Keratinocyte (primary cell): ENCODE measurements at regions not wholly inside any gene's neighbourhood (a gene's known extent, or its start where the extent isn't known, plus 50 kb on each side); places are given as distances from the start of the nearest gene placed in this dataset.

ENCODE experiments used
- DNase-seq: peaks from one replicate; pipeline ENCODE4 v3.0.0-alpha.2; 2011; ENCODE audit warnings: low read depth, missing footprints, low spot score
- FAIRE-seq: peaks from 2 replicates; lab custom pipeline; 2011; peaks lifted over from hg19 to GRCh38; lab: Jason Lieb, UNC
- H2AFZ ChIP-seq: 2 replicates; pipeline ENCODE4 v1.6.0; 2012; ENCODE audit warnings: low read length, control low read depth, inconsistent platforms; ENCODE audit not compliant: control insufficient read depth
- H3K27ac ChIP-seq: 2 replicates; pipeline ENCODE4 v1.5.1; 2011; ENCODE audit warnings: low read length; ENCODE audit not compliant: control insufficient read depth, insufficient read depth
- H3K27me3 ChIP-seq: 3 replicates; pipeline ENCODE4 v1.6.0; 2011; ENCODE audit warnings: low read length; ENCODE audit not compliant: control insufficient read depth, insufficient read depth; ENCODE audit errors: extremely low read depth
- H3K36me3 ChIP-seq, 2 experiments: 2 replicates in 1 of 2; 3 replicates in 1 of 2; pipeline ENCODE4 v1.5.1; 2011; ENCODE audit warnings: low read length in 2 of 2, mild to moderate bottlenecking in 1 of 2; ENCODE audit not compliant: control insufficient read depth in 2 of 2, insufficient read depth in 2 of 2; ENCODE audit errors: extremely low read depth in 1 of 2
- H3K4me1 ChIP-seq: 3 replicates; pipeline ENCODE4 v1.5.1; 2011; ENCODE audit warnings: low read length; ENCODE audit not compliant: control insufficient read depth, insufficient read depth; ENCODE audit errors: extremely low read depth
- H3K4me2 ChIP-seq: 3 replicates; pipeline ENCODE4 v1.6.0; 2011; ENCODE audit warnings: low read depth, low read length; ENCODE audit not compliant: control insufficient read depth, insufficient read depth; ENCODE audit errors: extremely low read depth
- H3K4me3 ChIP-seq, 3 experiments: fragments of 200-600 bp in 1 of 3; sonication (generic) in 1 of 3; 2 replicates in 2 of 3; 3 replicates in 1 of 3; pipeline ENCODE4 v1.5.1; 2011 to 2016; ENCODE audit warnings: low read length in 3 of 3, mild to moderate bottlenecking in 3 of 3, control low read depth in 2 of 3, inconsistent platforms in 1 of 3, low read depth in 1 of 3, mixed read lengths in 1 of 3, mixed run types in 1 of 3, moderate library complexity in 1 of 3; ENCODE audit not compliant: control insufficient read depth in 2 of 3, insufficient read depth in 2 of 3; ENCODE audit errors: extremely low read depth in 1 of 3
- H3K79me2 ChIP-seq: 2 replicates; pipeline ENCODE4 v1.6.0; 2012; ENCODE audit warnings: low read length; ENCODE audit not compliant: control insufficient read depth, insufficient read depth
- H3K9ac ChIP-seq: 3 replicates; pipeline ENCODE4 v1.6.0; 2011; ENCODE audit warnings: low read length; ENCODE audit not compliant: control insufficient read depth, insufficient read depth; ENCODE audit errors: extremely low read depth
- H3K9me1 ChIP-seq: 3 replicates; pipeline ENCODE4 v1.6.0; 2011; ENCODE audit warnings: low read length; ENCODE audit not compliant: control insufficient read depth, insufficient read depth; ENCODE audit errors: extremely low read depth
- H3K9me3 ChIP-seq: 2 replicates; pipeline ENCODE4 v1.5.1; 2012; ENCODE audit warnings: low read depth, low read length; ENCODE audit not compliant: control insufficient read depth
- H4K20me1 ChIP-seq: 3 replicates; pipeline ENCODE4 v1.6.0; 2011; ENCODE audit warnings: low read length; ENCODE audit not compliant: control insufficient read depth, insufficient read depth; ENCODE audit errors: extremely low read depth
- CTCF ChIP-seq, 3 experiments: IDR thresholded peaks in 1 of 3; conservative IDR thresholded peaks in 1 of 3; optimal IDR thresholded peaks in 1 of 3; 2 replicates in 2 of 3; 3 replicates in 1 of 3; pipeline versions ENCODE3 to v1.5.1; 2011; ENCODE audit warnings: low read length in 3 of 3, mild to moderate bottlenecking in 3 of 3, moderate library complexity in 2 of 3, control low read depth in 1 of 3, inconsistent platforms in 1 of 3; ENCODE audit not compliant: insufficient read depth in 2 of 3; ENCODE audit errors: extremely low read depth in 1 of 3
- EZH2 ChIP-seq: IDR thresholded peaks from one replicate; pipeline ENCODE4 v1.6.1; 2012; ENCODE audit warnings: inconsistent platforms, mild to moderate bottlenecking, low read length, moderate library complexity
- dilution Hi-C: fragments of 300-500 bp; cut with MboI; formaldehyde crosslinking; loops from one replicate; pipeline ENCODE4 v1.7.0; 2020; ENCODE audit warnings: low sequenced_read_pairs; ENCODE audit not compliant: extremely low pct_ligation_motif_present

GRCh38 chr5:60206234-60206633 is 312.7 kb upstream of the PDE4D start:
- Histone ChIP-seq H3K4me2 (no peak overlapping the region), H3K27me3 (peaks cover 18% of the 10 kb centered on the region), H3K9me1 (no peaks in the 10 kb centered on the region), H3K27ac (no peak overlapping the region), H4K20me1 (no peaks in the 10 kb centered on the region), H3K4me3 (no peak overlapping the region), H3K9ac (no peak overlapping the region), H3K4me1 (no peaks in the 10 kb centered on the region), H3K36me3 (no peaks in the 10 kb centered on the region), H3K79me2 (no peaks in the 10 kb centered on the region), H3K9me3 (no peaks in the 10 kb centered on the region), H2AFZ (no peak overlapping the region)
- TF ChIP-seq CTCF (optimal IDR thresholded peaks at IDR 0.05 in 1 of 3, IDR thresholded peaks at IDR 0.05 in 1 of 3, conservative IDR thresholded peaks at IDR 0.05 in 1 of 3; ENCODE audit: extremely low read depth in 1 of 3, insufficient read depth in 2 of 3, low read length in 3 of 3) (no peak), EZH2 (no peak)
- FAIRE-seq (no peak), DNase-seq (no peak)
- dilution Hi-C loops = no loop called here

GRCh38 chr5:60205071-60205470 is 311.5 kb upstream of the PDE4D start:
- no peak overlapping the region for H3K4me3 ChIP-seq
- H2AFZ ChIP-seq = no peak overlapping the region
- H3K27me3 ChIP-seq = peaks cover 16% of the 10 kb centered on the region
- no peaks in the 10 kb centered on the region for H3K9me1 ChIP-seq
- TF ChIP-seq CTCF (optimal IDR thresholded peaks at IDR 0.05 in 1 of 3, IDR thresholded peaks at IDR 0.05 in 1 of 3, conservative IDR thresholded peaks at IDR 0.05 in 1 of 3; ENCODE audit: extremely low read depth in 1 of 3, insufficient read depth in 2 of 3, low read length in 3 of 3) (no peak), EZH2 (no peak)
- no peaks in the 10 kb centered on the region for H3K36me3 ChIP-seq
- no peak for FAIRE-seq
- H3K9me3 ChIP-seq = no peaks in the 10 kb centered on the region
- DNase-seq = no peak
- H3K27ac ChIP-seq = no peak overlapping the region
- H3K9ac ChIP-seq = no peak overlapping the region
- no peaks in the 10 kb centered on the region for H3K79me2 ChIP-seq
- no peak overlapping the region for H3K4me2 ChIP-seq
- H3K4me1 ChIP-seq = no peaks in the 10 kb centered on the region
- H4K20me1 ChIP-seq = no peaks in the 10 kb centered on the region
- dilution Hi-C loops = no loop called here
